ENCODE measurements at regions not wholly inside any gene's neighbourhood (a gene's known extent, or its start where the extent isn't known, plus 50 kb on each side); places are given as distances from the start of the nearest gene placed in this dataset.

DNA sequence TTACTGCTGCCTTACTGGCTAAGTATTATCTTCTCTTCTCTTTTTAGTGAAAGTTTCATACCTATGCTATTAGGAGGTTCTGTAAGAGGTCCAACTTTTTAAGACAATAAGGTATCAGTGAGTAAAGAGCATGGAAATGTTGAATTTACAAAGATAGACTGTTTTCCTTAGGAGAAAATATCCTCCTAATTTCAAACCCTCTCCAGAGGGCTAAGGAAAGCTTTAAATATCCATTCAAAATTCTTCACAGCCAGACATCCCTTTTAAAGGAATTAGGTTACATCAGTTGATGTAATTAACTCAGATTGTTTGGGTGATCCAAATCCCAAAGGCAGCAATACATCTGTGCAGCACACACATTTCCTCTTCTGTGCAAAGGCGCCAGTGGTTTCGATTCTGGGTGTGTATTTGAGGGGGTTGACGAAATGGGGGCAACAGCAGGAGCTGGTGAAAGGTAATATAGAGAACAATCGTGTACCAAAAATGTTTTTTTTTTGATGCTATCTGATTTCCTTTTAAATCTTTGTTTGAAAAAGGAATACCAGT lies 273.8 kb upstream of the RPS23 start:
- ChIA-PET POLR2A (no interaction called here), CTCF (no interaction called here)
- 0 out of 3 replicates have a peak, but pooled peaks cover 4% of the 10 kb centered on the region for H3K4me1 ChIP-seq
- no peak overlapping the region for H3K4me3 ChIP-seq
- DNase-seq (ENCODE audit: low read depth in 1 of 2, low spot score in 1 of 2) (no peak), ATAC-seq (no peak), FAIRE-seq (no peak)
- 26% methylated on average over 4 of the region's 4 CpGs for WGBS (ENCODE audit: missing lambda C conversion rate)
- no peak overlapping the region for H3K27ac ChIP-seq
- no peak overlapping the region for H3K4me2 ChIP-seq
- no peaks in the 10 kb centered on the region for H3K9me3 ChIP-seq
- TF ChIP-seq, protein P1, sequence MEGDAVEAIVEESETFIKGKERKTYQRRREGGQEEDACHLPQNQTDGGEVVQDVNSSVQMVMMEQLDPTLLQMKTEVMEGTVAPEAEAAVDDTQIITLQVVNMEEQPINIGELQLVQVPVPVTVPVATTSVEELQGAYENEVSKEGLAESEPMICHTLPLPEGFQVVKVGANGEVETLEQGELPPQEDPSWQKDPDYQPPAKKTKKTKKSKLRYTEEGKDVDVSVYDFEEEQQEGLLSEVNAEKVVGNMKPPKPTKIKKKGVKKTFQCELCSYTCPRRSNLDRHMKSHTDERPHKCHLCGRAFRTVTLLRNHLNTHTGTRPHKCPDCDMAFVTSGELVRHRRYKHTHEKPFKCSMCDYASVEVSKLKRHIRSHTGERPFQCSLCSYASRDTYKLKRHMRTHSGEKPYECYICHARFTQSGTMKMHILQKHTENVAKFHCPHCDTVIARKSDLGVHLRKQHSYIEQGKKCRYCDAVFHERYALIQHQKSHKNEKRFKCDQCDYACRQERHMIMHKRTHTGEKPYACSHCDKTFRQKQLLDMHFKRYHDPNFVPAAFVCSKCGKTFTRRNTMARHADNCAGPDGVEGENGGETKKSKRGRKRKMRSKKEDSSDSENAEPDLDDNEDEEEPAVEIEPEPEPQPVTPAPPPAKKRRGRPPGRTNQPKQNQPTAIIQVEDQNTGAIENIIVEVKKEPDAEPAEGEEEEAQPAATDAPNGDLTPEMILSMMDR (IDR thresholded peaks at IDR 0.05) = no peak
- TF ChIP-seq TFCP2L1 (CRISPR knock-in tag; IDR thresholded peaks at IDR 0.05) (no peak), ZC3H11A (IDR thresholded peaks at IDR 0.05) (no peak), HDAC2 (IDR thresholded peaks at IDR 0.05) (no peak), MAZ (IDR thresholded peaks at IDR 0.05; ENCODE audit: borderline replicate concordance, low read depth, low read length) (no peak), CEBPB (IDR thresholded peaks at IDR 0.05) (no peak), EHMT2 (IDR thresholded peaks at IDR 0.05; ENCODE audit: low read depth) (no peak), CBX8 (IDR thresholded peaks at IDR 0.05) (no peak), HOXA7 (CRISPR knock-in tag; IDR thresholded peaks at IDR 0.05) (no peak), EHF (CRISPR knock-in tag; IDR thresholded peaks at IDR 0.05) (no peak), RARB (CRISPR knock-in tag; IDR thresholded peaks at IDR 0.05) (no peak)
- TF ChIP-seq, protein P2, sequence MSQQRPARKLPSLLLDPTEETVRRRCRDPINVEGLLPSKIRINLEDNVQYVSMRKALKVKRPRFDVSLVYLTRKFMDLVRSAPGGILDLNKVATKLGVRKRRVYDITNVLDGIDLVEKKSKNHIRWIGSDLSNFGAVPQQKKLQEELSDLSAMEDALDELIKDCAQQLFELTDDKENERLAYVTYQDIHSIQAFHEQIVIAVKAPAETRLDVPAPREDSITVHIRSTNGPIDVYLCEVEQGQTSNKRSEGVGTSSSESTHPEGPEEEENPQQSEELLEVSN (IDR thresholded peaks at IDR 0.05; ENCODE audit: borderline replicate concordance, low read depth) = no peak
- TF ChIP-seq, protein P3, sequence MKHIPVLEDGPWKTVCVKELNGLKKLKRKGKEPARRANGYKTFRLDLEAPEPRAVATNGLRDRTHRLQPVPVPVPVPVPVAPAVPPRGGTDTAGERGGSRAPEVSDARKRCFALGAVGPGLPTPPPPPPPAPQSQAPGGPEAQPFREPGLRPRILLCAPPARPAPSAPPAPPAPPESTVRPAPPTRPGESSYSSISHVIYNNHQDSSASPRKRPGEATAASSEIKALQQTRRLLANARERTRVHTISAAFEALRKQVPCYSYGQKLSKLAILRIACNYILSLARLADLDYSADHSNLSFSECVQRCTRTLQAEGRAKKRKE (CRISPR knock-in tag; IDR thresholded peaks at IDR 0.05; ENCODE audit: low read depth) = no peak
- TF ChIP-seq, protein P4, sequence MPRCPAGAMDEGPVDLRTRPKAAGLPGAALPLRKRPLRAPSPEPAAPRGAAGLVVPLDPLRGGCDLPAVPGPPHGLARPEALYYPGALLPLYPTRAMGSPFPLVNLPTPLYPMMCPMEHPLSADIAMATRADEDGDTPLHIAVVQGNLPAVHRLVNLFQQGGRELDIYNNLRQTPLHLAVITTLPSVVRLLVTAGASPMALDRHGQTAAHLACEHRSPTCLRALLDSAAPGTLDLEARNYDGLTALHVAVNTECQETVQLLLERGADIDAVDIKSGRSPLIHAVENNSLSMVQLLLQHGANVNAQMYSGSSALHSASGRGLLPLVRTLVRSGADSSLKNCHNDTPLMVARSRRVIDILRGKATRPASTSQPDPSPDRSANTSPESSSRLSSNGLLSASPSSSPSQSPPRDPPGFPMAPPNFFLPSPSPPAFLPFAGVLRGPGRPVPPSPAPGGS (IDR thresholded peaks at IDR 0.05) = no peak
- TF ChIP-seq, protein P5, sequence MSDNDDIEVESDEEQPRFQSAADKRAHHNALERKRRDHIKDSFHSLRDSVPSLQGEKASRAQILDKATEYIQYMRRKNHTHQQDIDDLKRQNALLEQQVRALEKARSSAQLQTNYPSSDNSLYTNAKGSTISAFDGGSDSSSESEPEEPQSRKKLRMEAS (IDR thresholded peaks at IDR 0.05) = no peak
- TF ChIP-seq, protein P6, sequence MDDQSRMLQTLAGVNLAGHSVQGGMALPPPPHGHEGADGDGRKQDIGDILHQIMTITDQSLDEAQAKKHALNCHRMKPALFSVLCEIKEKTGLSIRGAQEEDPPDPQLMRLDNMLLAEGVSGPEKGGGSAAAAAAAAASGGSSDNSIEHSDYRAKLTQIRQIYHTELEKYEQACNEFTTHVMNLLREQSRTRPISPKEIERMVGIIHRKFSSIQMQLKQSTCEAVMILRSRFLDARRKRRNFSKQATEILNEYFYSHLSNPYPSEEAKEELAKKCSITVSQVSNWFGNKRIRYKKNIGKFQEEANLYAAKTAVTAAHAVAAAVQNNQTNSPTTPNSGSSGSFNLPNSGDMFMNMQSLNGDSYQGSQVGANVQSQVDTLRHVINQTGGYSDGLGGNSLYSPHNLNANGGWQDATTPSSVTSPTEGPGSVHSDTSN (IDR thresholded peaks at IDR 0.05) = no peak

DNA sequence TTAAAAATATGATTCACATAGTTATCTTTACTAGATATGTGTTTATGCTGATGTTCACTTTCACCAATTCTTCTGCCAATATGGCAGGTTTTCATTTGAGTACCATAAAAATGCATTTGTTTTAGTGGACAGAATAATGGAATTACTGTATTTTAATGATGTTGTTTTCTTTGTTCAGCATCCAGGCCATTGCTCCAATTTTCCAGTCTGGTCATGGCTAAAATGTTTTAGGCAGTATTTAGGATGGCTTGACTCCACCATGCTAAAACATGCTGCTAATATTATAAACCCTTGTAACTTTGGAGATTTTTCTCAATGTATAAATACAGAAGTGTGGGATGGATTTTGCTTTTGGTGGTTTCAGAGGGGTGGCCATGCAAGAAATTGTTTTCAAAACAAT lies 273.0 kb upstream of the RPS23 start:
- CTCF ChIA-PET = no interaction called here
- no peak for ATAC-seq
- POLR2A ChIA-PET = no interaction called here
- H3K9me3 ChIP-seq = no peaks in the 10 kb centered on the region
- no peak overlapping the region for H3K4me2 ChIP-seq
- no peak overlapping the region for H3K4me3 ChIP-seq
- TF ChIP-seq POLR2AphosphoS2 (conservative IDR thresholded peaks at IDR 0.05; ENCODE audit: low read length) = no peak
- H3K4me1 ChIP-seq = 0 out of 3 replicates have a peak, but pooled peaks cover 4% of the 10 kb centered on the region
- no peak for DNase-seq (ENCODE audit: low read depth in 1 of 2, low spot score in 1 of 2)
- no peak overlapping the region for H3K27ac ChIP-seq
- FAIRE-seq = no peak

DNA sequence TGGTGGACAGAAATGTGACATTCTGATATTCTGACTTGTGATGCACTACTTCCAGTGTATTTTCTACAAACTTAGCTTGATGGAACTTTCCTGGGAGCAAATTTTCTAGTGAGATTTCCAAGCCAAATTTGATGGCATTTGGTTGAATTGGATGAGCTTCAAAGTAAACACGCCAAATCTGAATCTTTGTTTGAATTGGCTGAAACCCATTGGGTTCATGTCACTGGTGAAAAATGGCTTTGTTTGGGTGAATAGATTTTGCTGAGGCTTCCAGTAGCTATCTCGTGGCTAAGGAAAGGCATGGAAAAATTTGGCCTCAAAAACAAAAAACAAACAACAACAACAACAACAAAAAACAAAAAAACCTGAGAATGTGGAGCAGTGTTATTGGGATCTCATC lies 271.1 kb upstream of the RPS23 start:
- Histone ChIP-seq H3K4me1 (0 out of 3 replicates have a peak, but pooled peaks cover 4% of the 10 kb centered on the region), H3K4me3 (no peak overlapping the region), H3K27ac (no peak overlapping the region), H3K9me3 (no peaks in the 10 kb centered on the region), H3K4me2 (no peak overlapping the region)
- DNase-seq (ENCODE audit: low read depth in 1 of 2, low spot score in 1 of 2) (no peak), ATAC-seq (no peak), FAIRE-seq (no peak)
- CTCF ChIA-PET = no interaction called here
- POLR2A ChIA-PET = no interaction called here
- 18% methylated on average over 2 of the region's 2 CpGs for WGBS (ENCODE audit: missing lambda C conversion rate)
- TF ChIP-seq CBX2 (IDR thresholded peaks at IDR 0.05; ENCODE audit: borderline replicate concordance, low read depth) (no peak), ESRRA (IDR thresholded peaks at IDR 0.05; ENCODE audit: borderline replicate concordance, low read length) (no peak), HOXB5 (CRISPR knock-in tag; IDR thresholded peaks at IDR 0.05) (no peak), CHD4 (IDR thresholded peaks at IDR 0.05; ENCODE audit: borderline replicate concordance) (no peak), HDAC2 (IDR thresholded peaks at IDR 0.05) (no peak), RAD21 (conservative IDR thresholded peaks at IDR 0.05 in 1 of 2, IDR thresholded peaks at IDR 0.05 in 1 of 2) (no peak), EHF (CRISPR knock-in tag; IDR thresholded peaks at IDR 0.05) (no peak), HOXB13 (CRISPR knock-in tag; IDR thresholded peaks at IDR 0.05; ENCODE audit: low read depth) (no peak), RFX5 (IDR thresholded peaks at IDR 0.05) (no peak), HEYL (CRISPR knock-in tag; IDR thresholded peaks at IDR 0.05) (no peak), TFCP2L1 (CRISPR knock-in tag; IDR thresholded peaks at IDR 0.05) (no peak), KDM1A (IDR thresholded peaks at IDR 0.05; ENCODE audit: low read depth) (no peak), EHMT2 (IDR thresholded peaks at IDR 0.05; ENCODE audit: low read depth) (no peak)
- TF ChIP-seq, protein P7, sequence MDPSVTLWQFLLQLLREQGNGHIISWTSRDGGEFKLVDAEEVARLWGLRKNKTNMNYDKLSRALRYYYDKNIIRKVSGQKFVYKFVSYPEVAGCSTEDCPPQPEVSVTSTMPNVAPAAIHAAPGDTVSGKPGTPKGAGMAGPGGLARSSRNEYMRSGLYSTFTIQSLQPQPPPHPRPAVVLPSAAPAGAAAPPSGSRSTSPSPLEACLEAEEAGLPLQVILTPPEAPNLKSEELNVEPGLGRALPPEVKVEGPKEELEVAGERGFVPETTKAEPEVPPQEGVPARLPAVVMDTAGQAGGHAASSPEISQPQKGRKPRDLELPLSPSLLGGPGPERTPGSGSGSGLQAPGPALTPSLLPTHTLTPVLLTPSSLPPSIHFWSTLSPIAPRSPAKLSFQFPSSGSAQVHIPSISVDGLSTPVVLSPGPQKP (IDR thresholded peaks at IDR 0.05; ENCODE audit: low read depth, low read length) = no peak
